Colonic mucosa (tissue), 4 donors: ENCODE measurements at regions not wholly inside any gene's neighbourhood (a gene's known extent, or its start where the extent isn't known, plus 50 kb on each side); places are given as distances from the start of the nearest gene placed in this dataset.

Experiments
- DNase-seq: peaks from one replicate; pipeline ENCODE4 v3.0.0-alpha.2; 2020
- H3K27ac ChIP-seq: fragments of 200-600 bp; one replicate; pipeline ENCODE4 v1.8.0; 2021
- H3K27me3 ChIP-seq: fragments of 200-600 bp; one replicate; pipeline ENCODE4 v1.8.0; 2021
- H3K36me3 ChIP-seq: fragments of 200-600 bp; one replicate; pipeline ENCODE4 v1.8.0; 2021
- H3K4me1 ChIP-seq: fragments of 200-600 bp; one replicate; pipeline ENCODE4 v1.8.0; 2021; ENCODE audit warnings: mild to moderate bottlenecking
- H3K4me3 ChIP-seq: fragments of 200-600 bp; one replicate; pipeline ENCODE4 v1.8.0; 2021
- H3K9ac ChIP-seq, 2 donors: one replicate each; pipeline ENCODE4 v1.7.0; 2013; ENCODE audit warnings: control low read depth in 2 of 2, low read depth in 2 of 2, low read length in 2 of 2
- H3K9me3 ChIP-seq: fragments of 200-600 bp; one replicate; pipeline ENCODE4 v1.8.0; 2021
- intact Hi-C: fragments of 100-400 bp; cut with DNase I; formaldehyde crosslinking; loops from one replicate; pipeline ENCODE4 v1.14.1; 2022
- TF ChIP-seq, protein P1 (sequence below): fragments of 200-600 bp; IDR thresholded peaks from one replicate; pipeline ENCODE4 v1.8.0; 2022; ENCODE audit warnings: antibody characterized with exemption, mild to moderate bottlenecking
- donor health status: healthy.
- donor health status: DM: no; HTN: no; CAD: no.
- donor health status: DM: no; HTN: no; CAD: no.

DNA sequence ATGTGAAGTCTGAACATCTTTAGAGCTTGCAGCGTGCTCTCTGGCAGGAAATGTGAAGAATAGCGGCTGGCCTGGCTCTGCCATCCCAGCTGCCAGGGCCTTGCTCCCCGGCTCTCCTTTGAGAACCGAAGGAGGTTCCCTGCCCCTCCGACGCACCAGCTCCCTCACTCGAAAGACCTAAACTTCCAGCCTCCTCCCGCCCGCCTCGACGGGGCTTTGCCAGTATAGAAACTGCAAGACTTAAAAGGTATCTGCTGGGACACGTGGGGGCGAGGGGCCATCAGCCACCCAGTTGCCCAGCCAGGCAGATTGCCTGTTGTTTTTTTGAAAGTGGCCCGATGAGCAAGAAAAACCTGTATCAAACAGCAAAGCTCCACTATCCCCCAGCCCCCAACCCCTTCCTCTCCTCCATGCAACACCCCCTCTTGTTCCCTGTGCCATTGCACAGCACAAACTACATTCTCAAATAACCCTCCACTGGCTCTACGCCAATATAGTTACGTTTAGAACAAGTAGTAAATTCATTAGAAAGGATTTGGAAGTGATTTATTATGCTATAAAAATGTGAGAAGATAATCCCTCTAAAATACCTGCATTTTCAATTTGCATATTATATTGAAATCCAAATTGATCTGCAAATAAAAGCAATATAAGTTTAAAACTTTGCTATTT lies 331.9 kb downstream of the MED10 start:
- Histone ChIP-seq H3K27me3 (no peaks in the 10 kb centered on the region), H3K27ac (no peak overlapping the region), H3K4me1 (no peaks in the 10 kb centered on the region), H3K9ac (no peak overlapping the region), H3K4me3 (no peak overlapping the region), H3K36me3 (no peaks in the 10 kb centered on the region), H3K9me3 (no peaks in the 10 kb centered on the region)
- intact Hi-C loops, result no loop called here
- DNase-seq, result no peak
- TF ChIP-seq, protein P1, sequence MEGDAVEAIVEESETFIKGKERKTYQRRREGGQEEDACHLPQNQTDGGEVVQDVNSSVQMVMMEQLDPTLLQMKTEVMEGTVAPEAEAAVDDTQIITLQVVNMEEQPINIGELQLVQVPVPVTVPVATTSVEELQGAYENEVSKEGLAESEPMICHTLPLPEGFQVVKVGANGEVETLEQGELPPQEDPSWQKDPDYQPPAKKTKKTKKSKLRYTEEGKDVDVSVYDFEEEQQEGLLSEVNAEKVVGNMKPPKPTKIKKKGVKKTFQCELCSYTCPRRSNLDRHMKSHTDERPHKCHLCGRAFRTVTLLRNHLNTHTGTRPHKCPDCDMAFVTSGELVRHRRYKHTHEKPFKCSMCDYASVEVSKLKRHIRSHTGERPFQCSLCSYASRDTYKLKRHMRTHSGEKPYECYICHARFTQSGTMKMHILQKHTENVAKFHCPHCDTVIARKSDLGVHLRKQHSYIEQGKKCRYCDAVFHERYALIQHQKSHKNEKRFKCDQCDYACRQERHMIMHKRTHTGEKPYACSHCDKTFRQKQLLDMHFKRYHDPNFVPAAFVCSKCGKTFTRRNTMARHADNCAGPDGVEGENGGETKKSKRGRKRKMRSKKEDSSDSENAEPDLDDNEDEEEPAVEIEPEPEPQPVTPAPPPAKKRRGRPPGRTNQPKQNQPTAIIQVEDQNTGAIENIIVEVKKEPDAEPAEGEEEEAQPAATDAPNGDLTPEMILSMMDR, result no peak

DNA sequence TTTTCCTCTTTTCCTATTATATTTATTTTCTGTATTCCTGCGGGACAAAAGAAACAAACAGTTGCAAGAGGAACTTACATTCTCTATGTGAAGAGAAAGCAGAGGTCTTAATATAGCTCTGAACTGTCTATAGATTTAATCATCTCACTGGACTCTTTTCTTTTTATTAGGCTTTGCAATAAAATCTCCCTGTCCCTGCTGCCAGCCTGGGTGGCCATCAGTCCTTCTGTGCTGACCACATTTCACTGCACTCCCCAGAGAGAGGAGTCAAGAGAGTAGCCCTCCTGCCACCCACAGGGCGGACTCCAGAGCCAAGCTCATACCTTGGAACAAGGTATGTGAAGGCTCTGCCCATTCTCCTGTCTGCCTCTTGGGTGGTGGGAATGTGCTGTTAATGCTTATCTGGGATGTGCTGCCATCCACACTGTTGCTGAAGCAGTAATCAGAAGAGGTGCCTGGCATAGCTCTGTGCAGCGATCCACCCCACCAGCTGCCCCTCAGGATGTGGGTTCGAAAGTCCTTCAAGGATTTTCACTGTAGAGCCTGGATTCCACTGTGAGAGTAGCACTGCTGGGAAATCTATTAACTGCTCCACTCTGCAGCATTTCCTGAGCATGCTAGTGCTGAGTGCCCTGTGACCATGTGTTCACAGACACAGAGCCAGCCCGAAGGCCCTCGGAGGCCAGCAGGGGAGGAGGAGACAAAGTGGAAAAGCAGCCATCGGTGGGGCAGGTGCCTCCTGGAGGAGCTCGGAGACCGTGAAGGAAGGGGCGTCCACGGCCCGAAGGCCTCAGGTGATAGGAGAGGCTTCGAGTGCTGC lies 334.6 kb downstream of the MED10 start:
- H3K27ac ChIP-seq, result no peak overlapping the region
- no peaks in the 10 kb centered on the region for H3K4me1 ChIP-seq
- H3K4me3 ChIP-seq, result no peak overlapping the region
- TF ChIP-seq, protein P1, result no peak
- intact Hi-C loops, result no loop called here
- no peaks in the 10 kb centered on the region for H3K27me3 ChIP-seq
- H3K9me3 ChIP-seq, result no peaks in the 10 kb centered on the region
- DNase-seq, result no peak
- H3K36me3 ChIP-seq, result no peaks in the 10 kb centered on the region
- H3K9ac ChIP-seq, result no peak overlapping the region

DNA sequence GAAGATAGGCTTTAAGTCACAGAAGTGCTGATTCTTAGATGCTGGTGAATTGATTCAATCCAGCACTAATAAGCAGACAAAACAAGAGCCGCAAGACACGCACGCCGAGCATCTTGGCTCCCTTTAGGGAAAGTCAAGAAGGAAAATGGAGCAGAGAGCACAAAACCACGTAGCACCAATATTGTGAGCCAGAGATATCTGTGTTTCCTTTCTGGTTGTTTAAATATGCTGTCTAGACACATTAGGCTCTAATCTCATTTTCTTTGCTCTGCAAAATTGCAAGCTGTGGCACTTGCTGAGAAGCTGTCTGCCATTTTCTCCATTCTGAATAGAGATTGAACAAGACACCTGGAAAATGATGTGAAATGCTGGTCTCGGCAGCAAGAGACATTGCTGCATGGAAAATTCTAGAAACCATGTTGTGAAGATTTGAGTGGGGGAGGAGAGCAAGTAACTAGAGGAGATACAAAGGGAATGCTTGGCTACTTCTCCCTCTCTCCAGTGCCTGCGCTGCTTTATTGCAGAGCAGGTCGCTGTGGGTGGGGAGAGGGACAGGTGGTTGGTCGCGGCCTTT lies 336.3 kb downstream of the MED10 start:
- Histone ChIP-seq H3K4me3 (no peak overlapping the region), H3K9me3 (no peaks in the 10 kb centered on the region), H3K4me1 (no peaks in the 10 kb centered on the region), H3K27me3 (no peaks in the 10 kb centered on the region), H3K36me3 (no peaks in the 10 kb centered on the region), H3K9ac (no peak overlapping the region), H3K27ac (no peak overlapping the region)
- TF ChIP-seq, protein P1, result no peak
- DNase-seq, result no peak
- intact Hi-C loops, result no loop called here

DNA sequence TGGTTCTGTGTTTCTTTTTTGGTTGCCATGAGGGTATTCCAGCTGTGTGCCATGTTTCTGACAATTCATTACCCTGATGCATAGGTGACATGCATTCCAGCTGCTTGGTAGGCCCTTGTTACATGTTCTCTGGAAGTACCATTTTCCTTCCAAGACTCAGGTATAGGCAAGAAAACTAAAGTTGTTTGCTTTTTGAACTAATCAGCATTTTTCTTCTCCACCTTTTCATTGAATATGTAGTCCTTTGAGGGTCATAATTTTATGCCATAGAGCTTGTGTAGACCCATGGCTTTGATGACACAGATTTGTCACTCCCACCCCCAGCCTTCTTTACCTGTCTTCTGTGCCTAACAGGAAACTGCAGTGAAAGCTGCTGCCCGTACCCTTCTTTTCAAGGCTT lies 339.2 kb downstream of the MED10 start:
- DNase-seq, result no peak
- H3K9me3 ChIP-seq, result no peaks in the 10 kb centered on the region
- H3K27ac ChIP-seq, result no peak overlapping the region
- intact Hi-C loops, result no loop called here
- H3K4me3 ChIP-seq, result no peak overlapping the region
- no peaks in the 10 kb centered on the region for H3K36me3 ChIP-seq
- no peaks in the 10 kb centered on the region for H3K4me1 ChIP-seq
- no peak overlapping the region for H3K9ac ChIP-seq
- TF ChIP-seq, protein P1, result no peak
- no peaks in the 10 kb centered on the region for H3K27me3 ChIP-seq

DNA sequence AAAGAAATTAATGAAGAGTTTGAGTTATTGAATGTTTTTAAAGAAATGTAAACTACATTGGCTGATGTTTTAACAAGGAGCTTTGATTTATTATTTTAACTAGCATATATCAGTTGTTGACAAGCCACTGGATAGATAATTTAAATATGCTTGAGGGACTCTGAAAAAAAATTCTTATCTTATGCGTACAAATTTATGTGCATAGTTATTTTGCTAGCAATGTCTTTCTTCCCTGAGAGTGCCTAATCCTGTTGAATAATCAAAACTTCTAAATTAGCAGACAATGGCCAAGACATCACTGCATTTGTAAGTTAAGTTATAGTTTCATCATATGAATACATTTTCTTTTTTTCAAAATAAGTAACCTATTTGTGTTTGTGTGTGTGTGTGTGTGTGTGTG lies 342.3 kb downstream of the MED10 start:
- H3K4me3 ChIP-seq, result no peak overlapping the region
- DNase-seq, result no peak
- H3K9ac ChIP-seq, result no peak overlapping the region
- H3K27me3 ChIP-seq, result no peaks in the 10 kb centered on the region
- no peak overlapping the region for H3K27ac ChIP-seq
- H3K4me1 ChIP-seq, result no peaks in the 10 kb centered on the region
- H3K9me3 ChIP-seq, result no peaks in the 10 kb centered on the region
- intact Hi-C loops, result no loop called here
- TF ChIP-seq, protein P1, result no peak
- no peaks in the 10 kb centered on the region for H3K36me3 ChIP-seq
